SU-DHL-6 (cell line): ENCODE measurements at regions not wholly inside any gene's neighbourhood (a gene's known extent, or its start where the extent isn't known, plus 50 kb on each side); places are given as distances from the start of the nearest gene placed in this dataset.

Source experiments
- CTCF ChIP-seq: fragments of 200-600 bp; sonication (generic); IDR thresholded peaks from one replicate; pipeline ENCODE4 v1.5.1; 2017; ENCODE audit warnings: antibody characterized with exemption, mild to moderate bottlenecking, low read length, moderate library complexity; ENCODE audit not compliant: insufficient read depth, poor library complexity, severe bottlenecking
- EZH2phosphoT487 ChIP-seq: fragments of 200-600 bp; sonication (generic), shearing (Covaris generic); conservative IDR thresholded peaks from 2 replicates; pipeline ENCODE4 v1.6.1; 2018; ENCODE audit warnings: mild to moderate bottlenecking, antibody characterized with exemption, low read length, moderate library complexity, mixed read lengths

GRCh38 chr2:445896-446295, 158.0 kb upstream of the ALKAL2 start:
- TF ChIP-seq CTCF (no peak), EZH2phosphoT487 (no peak)
